ENCODE measurements at regions not wholly inside any gene's neighbourhood (a gene's known extent, or its start where the extent isn't known, plus 50 kb on each side); places are given as distances from the start of the nearest gene placed in this dataset.
A peak's percentile ranks its signal among the peaks of the same experiment; 100 is the strongest.

DNA sequence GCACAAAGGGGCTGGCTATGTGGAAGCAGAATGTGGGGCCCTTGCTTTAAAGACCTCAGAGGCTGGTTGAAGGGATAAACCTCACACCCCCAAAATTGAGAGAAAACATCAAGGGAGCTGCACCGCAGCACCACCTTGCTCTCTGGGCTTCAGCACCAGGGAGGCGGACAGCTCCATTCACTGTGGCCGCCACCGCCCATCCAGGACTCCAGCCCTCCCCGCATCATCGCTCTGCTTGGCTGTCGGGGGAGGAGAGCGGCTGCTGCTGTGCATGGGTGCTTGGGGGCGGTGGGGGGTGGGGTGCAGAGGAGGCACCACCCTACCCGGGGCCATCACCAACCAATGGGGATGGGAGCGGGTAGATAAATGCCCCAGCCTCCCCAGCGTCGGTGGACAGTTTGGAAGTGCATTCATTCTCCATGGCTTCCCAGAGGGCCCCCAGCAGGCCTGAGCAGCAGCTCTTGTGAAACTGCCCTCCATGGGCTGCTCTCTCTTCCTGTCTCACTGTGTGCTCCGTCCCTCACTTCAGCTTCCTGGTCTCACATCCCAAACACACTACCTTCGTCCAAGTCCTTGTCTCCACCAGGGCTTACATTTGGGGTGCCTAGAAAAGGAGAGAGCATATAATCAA is 75.7 kb upstream of the BHLHE23 start (continued):
- TF ChIP-seq STAG1 (CRISPR knock-in tag; IDR thresholded peaks at IDR 0.05; ENCODE audit: borderline replicate concordance) (0 out of 2 replicates have a peak, but pooled peaks have one; percentile 24), NCOR1 (IDR thresholded peaks at IDR 0.05) (no peak), FUS (optimal IDR thresholded peaks at IDR 0.05; ENCODE audit: low read depth, low read length) (no peak), CEBPB (tag; IDR thresholded peaks at IDR 0.05) (no peak), MITF (IDR thresholded peaks at IDR 0.05) (no peak), ZNF239 (CRISPR knock-in tag; IDR thresholded peaks at IDR 0.05) (no peak), ZBTB8A (IDR thresholded peaks at IDR 0.05; ENCODE audit: partially characterized antibody) (no peak), NFATC3 (IDR thresholded peaks at IDR 0.05) (no peak), ZFX (CRISPR knock-in tag; IDR thresholded peaks at IDR 0.05) (no peak), ZNF133 (CRISPR knock-in tag; IDR thresholded peaks at IDR 0.05) (no peak), ZBTB1 (CRISPR knock-in tag; IDR thresholded peaks at IDR 0.05; ENCODE audit: borderline replicate concordance, low read depth) (peak; percentile 25; the same call in 1 of the 2 replicates), MAZ (CRISPR knock-in tag; conservative IDR thresholded peaks at IDR 0.05 in 1 of 2, IDR thresholded peaks at IDR 0.05 in 1 of 2) (peak in 1 of 2 experiments; percentile 18; a peak in 1 of 4 replicates), ZNF696 (CRISPR knock-in tag; conservative IDR thresholded peaks at IDR 0.05) (no peak), NCOA2 (IDR thresholded peaks at IDR 0.05; ENCODE audit: partially characterized antibody in 2 of 2) (no peak), MTF1 (CRISPR knock-in tag; IDR thresholded peaks at IDR 0.05; ENCODE audit: borderline replicate concordance) (no peak), ZNF217 (CRISPR knock-in tag; IDR thresholded peaks at IDR 0.05) (no peak), SMARCA5 (IDR thresholded peaks at IDR 0.05) (no peak), ILK (tag; IDR thresholded peaks at IDR 0.05; ENCODE audit: borderline replicate concordance, low read depth) (no peak), DMBX1 (CRISPR knock-in tag; IDR thresholded peaks at IDR 0.05; ENCODE audit: borderline replicate concordance) (peak; percentile 53; the same call in 1 of the 2 replicates), CAMTA2 (CRISPR knock-in tag; conservative IDR thresholded peaks at IDR 0.05) (no peak), POLR2H (tag; IDR thresholded peaks at IDR 0.05; ENCODE audit: low read depth) (no peak), GABPB1 (CRISPR knock-in tag; IDR thresholded peaks at IDR 0.05) (0 out of 2 replicates have a peak, but pooled peaks have one; percentile 25), L3MBTL2 (IDR thresholded peaks at IDR 0.05) (no peak), GABPA (tag; conservative IDR thresholded peaks at IDR 0.05; ENCODE audit: low read depth) (no peak), MEF2A (IDR thresholded peaks at IDR 0.05; ENCODE audit: control insufficient read depth, low read depth, low read length) (no peak), CBX1 (IDR thresholded peaks at IDR 0.05; ENCODE audit: low read depth) (no peak), ZFP36 (IDR thresholded peaks at IDR 0.05; ENCODE audit: low read depth, low read length, partially characterized antibody) (no peak), ZNF311 (CRISPR knock-in tag; IDR thresholded peaks at IDR 0.05) (no peak), ELF2 (CRISPR knock-in tag; IDR thresholded peaks at IDR 0.05) (no peak)

Measured in K562 (cell line).